NCI-H446 (cell line): ENCODE measurements at regions not wholly inside any gene's neighbourhood (a gene's known extent, or its start where the extent isn't known, plus 50 kb on each side); places are given as distances from the start of the nearest gene placed in this dataset.

Experiments
- DNase-seq, 2 experiments: peaks; one replicate each; lab custom pipeline; 2025; lab: John Stamatoyannopoulos, UW

DNA sequence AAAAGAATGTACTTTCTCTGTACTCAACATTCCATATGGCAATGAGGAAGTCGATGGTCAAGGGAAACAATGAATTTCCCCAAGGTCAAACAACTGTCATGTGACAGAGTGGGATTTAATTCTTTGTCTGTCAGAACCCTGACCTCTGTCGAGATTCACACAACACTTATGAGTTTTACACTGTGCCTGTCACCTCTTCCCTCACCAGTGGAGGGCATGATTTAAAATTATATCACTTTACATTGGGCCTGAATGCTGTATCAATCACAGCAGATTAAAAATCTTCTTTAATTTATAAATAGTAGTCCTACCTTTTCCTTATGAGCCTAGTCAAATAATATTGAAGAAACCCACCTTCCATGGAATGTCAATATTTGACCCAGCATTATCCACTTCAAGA, 276.7 kb downstream of the CDH10 start:
- no peak for DNase-seq

DNA sequence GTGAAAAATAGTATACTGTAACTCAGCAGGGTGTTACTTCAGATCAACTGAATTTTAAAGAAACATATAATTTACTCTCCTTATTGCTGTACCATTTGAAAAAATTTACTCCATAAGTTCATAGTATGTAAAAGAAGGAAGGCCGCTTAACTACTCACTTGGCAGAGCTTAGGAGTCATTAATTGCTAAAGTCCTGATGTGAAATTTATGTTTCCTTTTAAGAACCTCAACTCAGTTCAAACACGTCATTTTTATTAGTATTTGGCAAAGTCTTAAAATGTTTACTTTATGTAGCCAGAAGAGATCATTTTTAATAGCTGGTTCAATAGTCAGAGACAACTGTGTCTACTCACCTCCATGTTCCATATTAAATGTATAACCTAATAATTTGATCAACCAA, 268.6 kb downstream of the CDH10 start:
- no peak for DNase-seq

DNA sequence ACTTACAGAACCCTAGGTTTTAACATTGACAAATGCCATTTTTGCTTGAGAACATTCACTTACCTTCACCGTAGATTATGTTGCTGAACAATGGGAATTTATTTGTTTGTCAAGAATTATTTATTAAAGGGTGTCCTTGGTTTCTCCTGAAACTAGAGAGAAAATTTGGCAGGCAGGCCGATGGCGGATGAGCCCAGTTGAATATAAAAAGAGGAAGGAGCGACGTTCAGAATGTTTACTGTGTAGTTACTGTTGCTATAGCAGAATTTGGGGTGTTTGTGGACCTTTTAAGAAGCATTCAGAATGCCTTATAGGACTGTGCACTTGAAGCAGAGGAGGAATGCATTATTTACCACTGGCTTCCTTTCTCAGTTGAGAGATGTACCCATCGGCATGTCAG, 268.2 kb downstream of the CDH10 start:
- DNase-seq: no peak

DNA sequence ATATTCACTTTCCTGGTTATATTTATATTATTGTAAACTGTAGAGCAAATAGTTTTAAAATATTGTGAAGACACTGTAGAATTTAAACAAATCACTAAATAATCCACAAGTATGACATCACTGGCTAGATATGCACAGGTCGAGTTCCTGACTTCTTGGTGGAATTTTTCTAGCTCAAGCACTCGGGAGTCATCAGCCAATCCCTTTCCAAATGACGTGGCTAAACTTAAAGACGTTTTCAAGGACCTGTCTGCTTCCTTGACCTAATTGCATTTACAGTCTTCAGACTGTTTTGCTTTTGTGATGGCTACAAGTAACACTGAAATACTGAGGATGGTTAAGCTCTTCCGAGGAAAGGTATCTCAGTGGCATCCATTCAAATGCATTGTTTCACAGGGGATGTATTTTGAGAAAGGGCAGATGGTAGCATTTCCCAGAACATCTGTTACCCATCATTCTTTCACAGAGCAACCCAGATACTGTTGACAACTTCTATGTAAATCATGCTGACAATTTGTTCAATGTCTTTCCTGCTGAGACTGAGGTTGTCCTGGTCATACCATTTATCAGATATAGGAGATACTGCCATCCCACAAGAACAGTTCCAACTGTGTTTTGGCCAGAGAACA, 262.8 kb downstream of the CDH10 start:
- DNase-seq: peak in 1 of 2 experiments; percentile 28

DNA sequence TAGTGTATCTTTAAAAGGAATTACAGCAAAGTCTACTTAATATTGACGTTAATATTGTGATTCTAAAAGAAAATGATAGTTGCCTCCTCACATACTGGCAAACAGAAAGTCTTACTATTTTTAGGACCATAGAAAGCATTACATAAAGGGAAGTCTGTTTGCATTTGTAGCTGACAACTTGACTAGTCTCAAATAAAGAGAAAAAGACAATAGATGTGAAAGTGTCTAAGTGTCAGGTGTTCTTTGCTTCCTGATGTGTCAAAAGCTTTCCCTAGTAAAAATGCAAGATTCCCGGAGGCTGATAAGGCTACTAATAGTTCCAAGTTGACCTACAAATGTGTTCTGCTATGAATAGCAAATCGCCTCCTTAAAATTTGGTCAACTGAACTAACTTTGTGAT, 259.7 kb downstream of the CDH10 start:
- DNase-seq: no peak

DNA sequence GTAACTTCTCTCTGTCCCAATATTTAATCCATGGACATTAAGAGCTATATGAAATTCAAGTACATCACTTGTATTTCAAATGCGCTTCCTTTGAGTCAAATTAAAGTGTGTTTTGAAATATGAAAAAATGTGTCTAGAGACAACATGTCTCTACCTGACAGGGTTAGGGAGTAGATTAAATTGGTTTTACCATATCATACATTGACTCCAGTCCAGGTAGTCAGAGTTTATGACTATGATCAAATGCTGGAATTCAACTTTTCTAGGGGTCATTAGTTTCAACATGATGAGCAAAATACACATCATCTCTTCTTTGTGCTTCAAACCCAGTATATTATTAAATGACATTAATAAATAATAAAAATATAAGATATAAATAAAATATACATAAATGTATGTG, 259.2 kb downstream of the CDH10 start:
- no peak for DNase-seq

DNA sequence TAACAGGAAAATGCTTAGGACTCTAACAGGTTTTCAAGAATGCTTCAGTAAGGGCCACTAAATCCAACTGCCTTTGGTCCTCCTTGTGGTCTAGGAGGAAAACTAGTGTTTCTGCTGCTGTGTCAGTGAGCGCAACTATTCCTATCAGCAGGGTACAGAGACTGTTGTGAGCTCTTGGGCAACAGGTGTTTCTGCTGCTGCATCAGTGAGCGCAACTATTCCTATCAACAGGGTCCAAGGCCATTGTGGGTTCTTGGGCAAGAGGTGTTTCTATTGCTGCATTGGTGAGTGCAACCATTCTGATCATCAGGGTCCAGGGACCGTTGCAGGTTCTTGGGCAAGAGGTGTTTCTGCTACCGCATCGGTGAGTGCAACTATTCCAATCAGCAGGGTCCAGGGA, 256.3 kb downstream of the CDH10 start:
- no peak for DNase-seq

DNA sequence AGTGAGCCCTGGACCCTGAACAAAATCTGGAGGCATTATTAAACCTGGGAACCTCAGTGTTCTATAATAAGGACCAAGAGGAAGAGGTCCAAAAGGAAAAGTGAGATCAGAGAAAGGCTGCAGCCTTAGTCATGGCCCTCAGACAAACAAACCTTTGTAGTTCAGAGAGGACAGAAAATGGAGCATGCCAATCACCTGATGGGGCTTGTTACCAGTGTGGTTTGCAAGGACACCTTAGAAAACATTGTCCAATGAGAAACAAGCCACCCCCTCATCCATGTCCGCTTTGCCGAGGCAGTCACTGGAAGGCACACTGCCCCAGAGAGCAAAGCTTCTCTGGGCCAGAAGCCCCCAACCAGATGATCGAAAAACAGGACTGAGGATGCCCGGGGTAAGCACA, 254.8 kb downstream of the CDH10 start:
- DNase-seq: no peak

DNA sequence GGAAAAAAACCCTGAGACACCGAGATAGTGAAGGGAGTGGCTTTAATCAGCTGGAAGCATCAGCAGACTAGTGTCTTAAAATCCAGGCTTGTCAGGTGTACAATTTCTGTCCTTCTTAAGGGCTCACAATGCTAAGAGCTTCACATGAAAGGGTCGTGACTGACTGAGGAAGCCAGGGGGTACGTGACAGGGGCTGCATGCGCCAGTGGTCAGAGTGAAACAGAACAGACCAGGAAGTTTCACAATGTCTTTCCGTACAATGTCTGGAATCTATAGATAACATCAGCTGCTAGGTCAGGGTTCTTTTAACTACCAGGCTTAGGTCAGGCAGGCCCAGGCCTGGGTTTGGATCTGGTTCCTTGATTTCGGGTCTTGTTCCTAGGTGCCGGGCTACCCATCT, 253.0 kb downstream of the CDH10 start:
- DNase-seq: no peak

DNA sequence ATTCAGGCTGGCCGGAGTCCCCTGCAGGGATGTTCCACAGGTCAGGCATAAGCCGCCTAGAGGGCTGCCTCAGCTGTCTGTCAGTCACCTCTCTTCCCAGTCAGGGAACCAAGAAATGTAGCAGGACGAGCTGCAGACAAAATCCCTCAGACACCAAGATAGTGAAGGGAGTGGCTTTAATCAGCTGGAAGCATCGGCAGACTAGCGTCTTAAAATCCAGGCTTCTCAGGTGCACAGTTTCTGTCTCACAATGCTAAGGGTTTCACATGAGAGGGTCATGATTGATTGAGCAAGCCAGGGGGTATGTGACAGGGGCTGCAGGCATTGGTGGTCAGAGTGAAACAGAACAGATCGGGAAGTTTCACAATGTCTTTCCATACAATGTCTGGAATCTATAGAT, 247.2 kb downstream of the CDH10 start:
- no peak for DNase-seq

DNA sequence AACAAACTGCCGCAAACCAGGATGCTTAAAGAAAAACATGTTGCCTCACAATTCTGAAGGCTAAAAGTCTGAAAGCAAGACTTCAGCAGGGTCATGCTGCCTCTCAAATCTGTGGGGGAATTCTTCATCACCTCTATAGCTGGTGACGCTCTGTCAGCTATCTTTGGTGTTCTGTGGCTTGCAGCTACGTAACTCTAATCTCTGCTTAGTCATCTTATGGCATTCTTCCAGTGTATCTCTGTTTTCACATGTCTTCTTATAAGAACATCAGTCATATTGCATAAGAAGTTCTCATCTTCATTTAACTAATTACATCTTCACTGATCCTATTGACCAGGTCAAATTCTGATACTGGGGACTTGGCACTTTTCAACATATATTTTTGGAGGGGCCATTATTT, 243.0 kb downstream of the CDH10 start:
- no peak for DNase-seq

DNA sequence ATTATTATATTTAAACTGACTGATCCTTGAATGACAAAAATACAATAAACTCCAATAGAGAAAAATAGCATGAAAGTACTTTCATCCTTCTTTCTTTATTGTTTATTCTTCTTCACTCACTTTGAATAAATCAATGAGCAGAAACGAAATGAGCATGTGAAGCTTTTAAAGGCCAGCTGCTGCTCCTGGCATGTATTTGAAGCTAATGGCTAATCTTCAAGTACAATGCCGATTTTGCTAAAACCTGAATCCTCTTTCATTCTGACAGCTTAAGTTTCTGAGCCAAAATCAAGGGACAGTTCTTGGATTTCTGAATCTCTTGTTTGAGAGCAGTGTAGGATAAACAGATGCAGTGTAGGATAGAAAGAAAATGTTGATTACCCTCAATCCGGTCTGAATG, 237.3 kb downstream of the CDH10 start:
- peak; percentile 5 to 65 for DNase-seq

DNA sequence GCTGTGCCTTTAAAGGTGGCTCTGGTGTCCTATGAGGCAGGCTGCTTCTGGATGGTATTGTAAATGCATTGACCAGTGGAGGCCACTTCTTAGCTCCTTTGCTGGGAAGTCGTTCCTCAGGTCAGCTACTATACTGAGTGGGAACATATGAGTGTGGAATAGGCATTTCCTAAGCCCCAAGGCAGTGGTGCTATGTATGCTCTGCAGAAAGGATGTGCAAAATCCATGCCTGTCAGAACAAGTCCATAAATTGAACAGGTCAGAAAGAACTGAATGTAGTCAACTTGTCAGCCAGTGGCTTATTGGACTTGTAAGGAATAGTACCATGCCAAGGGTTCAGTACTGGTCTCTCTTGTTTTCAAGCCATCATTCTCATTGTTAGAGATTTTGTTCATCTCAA, 216.4 kb downstream of the CDH10 start:
- no peak for DNase-seq

DNA sequence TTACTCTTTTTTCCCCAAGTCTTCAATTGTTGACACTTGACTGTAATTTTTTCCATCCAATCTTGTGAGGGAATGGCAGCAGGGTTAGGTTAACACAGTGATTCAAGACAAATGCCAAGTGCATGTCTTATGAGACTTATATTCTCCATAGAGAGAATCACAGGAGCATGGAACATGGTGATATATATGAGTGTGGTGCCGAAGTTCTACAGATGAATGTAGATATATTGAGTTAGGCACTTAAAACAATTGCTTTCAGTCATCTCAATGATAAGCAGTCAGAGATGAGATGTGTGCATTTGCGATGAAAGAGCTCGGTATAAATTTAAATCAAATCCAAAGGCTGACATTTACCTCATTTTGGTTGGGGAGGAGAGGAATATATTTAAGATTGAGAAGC, 211.2 kb downstream of the CDH10 start:
- DNase-seq: no peak
